CD14-positive monocyte (primary cell): ENCODE measurements at regions not wholly inside any gene's neighbourhood (a gene's known extent, or its start where the extent isn't known, plus 50 kb on each side); places are given as distances from the start of the nearest gene placed in this dataset.

ENCODE experiments used
- DNase-seq, 3 donors: peaks; one replicate each; pipeline ENCODE4 v3.0.0-alpha.2; 2011 to 2022
- H2AFZ ChIP-seq: 2 replicates; pipeline ENCODE4 v1.6.0; 2012; ENCODE audit warnings: mild to moderate bottlenecking, low read depth, low read length, inconsistent platforms; ENCODE audit not compliant: insufficient read depth, poor library complexity, severe bottlenecking
- H3K27ac ChIP-seq, 2 donors: 1 replicate in 1 of 2; 2 replicates in 1 of 2; pipeline ENCODE4 v1.5.1; 2012 to 2013; ENCODE audit warnings: low read length in 2 of 2, control low read depth in 1 of 2, inconsistent platforms in 1 of 2, low read depth in 1 of 2, mild to moderate bottlenecking in 1 of 2
- H3K27me3 ChIP-seq, 2 donors: one replicate each; pipeline versions ENCODE4 v1.6.0 to v1.6.1; 2011 to 2013; ENCODE audit warnings: low read length in 2 of 2; ENCODE audit not compliant: control insufficient read depth in 2 of 2, insufficient read depth in 2 of 2
- H3K36me3 ChIP-seq, 2 donors: replicated peaks in 1 of 2; 1 replicate in 1 of 2; 2 replicates in 1 of 2; pipeline versions ENCODE4 v1.5.1 to v1.6.1; 2012 to 2013; ENCODE audit warnings: low read length in 2 of 2, control low read depth in 1 of 2, inconsistent platforms in 1 of 2, mild to moderate bottlenecking in 1 of 2; ENCODE audit not compliant: insufficient read depth in 2 of 2, control insufficient read depth in 1 of 2
- H3K4me1 ChIP-seq, 2 donors: 1 replicate in 1 of 2; 2 replicates in 1 of 2; pipeline versions ENCODE4 v1.5.1 to v1.6.1; 2012 to 2013; ENCODE audit warnings: low read length in 2 of 2, control low read depth in 1 of 2, inconsistent platforms in 1 of 2, mild to moderate bottlenecking in 1 of 2, moderate library complexity in 1 of 2; ENCODE audit not compliant: insufficient read depth in 2 of 2, control insufficient read depth in 1 of 2
- H3K4me2 ChIP-seq: replicated peaks from 2 replicates; pipeline ENCODE3; 2012; ENCODE audit warnings: low read length, moderate library complexity, mild to moderate bottlenecking; ENCODE audit not compliant: poor library complexity, severe bottlenecking; ENCODE audit errors: extremely low read depth
- H3K4me3 ChIP-seq, 3 experiments: fragments of 200-600 bp in 1 of 3; sonication (generic) in 1 of 3; replicated peaks in 1 of 3; 1 replicate in 2 of 3; 2 replicates in 1 of 3; pipeline ENCODE4 v1.5.1; 2011 to 2013; ENCODE audit warnings: low read length in 3 of 3, mild to moderate bottlenecking in 3 of 3, control low read depth in 2 of 3, low read depth in 2 of 3, inconsistent platforms in 1 of 3, moderate library complexity in 1 of 3
- H3K79me2 ChIP-seq: 2 replicates; pipeline ENCODE4 v1.6.0; 2012; ENCODE audit warnings: mild to moderate bottlenecking, control low read depth, inconsistent platforms, low read length, moderate library complexity; ENCODE audit not compliant: insufficient read depth
- H3K9ac ChIP-seq: 2 replicates; pipeline ENCODE4 v1.6.0; 2017; ENCODE audit warnings: low read length, mild to moderate bottlenecking; ENCODE audit not compliant: insufficient read depth, poor library complexity, severe bottlenecking
- H3K9me3 ChIP-seq, 2 donors: replicated peaks in 1 of 2; 1 replicate in 1 of 2; 2 replicates in 1 of 2; pipeline versions ENCODE4 v1.5.1 to v1.6.1; 2012 to 2013; ENCODE audit warnings: low read length in 2 of 2, control low read depth in 1 of 2; ENCODE audit not compliant: control insufficient read depth in 1 of 2, insufficient read depth in 1 of 2
- H4K20me1 ChIP-seq: 2 replicates; pipeline ENCODE4 v1.6.0; 2012; ENCODE audit warnings: mild to moderate bottlenecking, low read length, control low read depth, moderate library complexity; ENCODE audit not compliant: insufficient read depth
- H3K27ac Mint-ChIP-seq, 7 donors: one replicate each; pipeline ENCODE4 v1.8.0; 2020; ENCODE audit warnings: mild to moderate bottlenecking in 7 of 7, mixed read lengths in 7 of 7, moderate library complexity in 6 of 7, inconsistent platforms in 2 of 7
- H3K27me3 Mint-ChIP-seq, 3 donors: one replicate each; pipeline ENCODE4 v1.8.0; 2021 to 2022; ENCODE audit warnings: low read depth in 3 of 3, mild to moderate bottlenecking in 3 of 3, mixed read lengths in 3 of 3, moderate library complexity in 3 of 3, inconsistent platforms in 1 of 3
- H3K36me3 Mint-ChIP-seq, 2 donors: one replicate each; pipeline ENCODE4 v1.8.0; 2020; ENCODE audit warnings: mixed read lengths in 2 of 2, inconsistent platforms in 1 of 2, mild to moderate bottlenecking in 1 of 2
- H3K4me1 Mint-ChIP-seq: one replicate; pipeline ENCODE4 v1.8.0; 2020; ENCODE audit warnings: mild to moderate bottlenecking, mixed read lengths
- H3K4me3 Mint-ChIP-seq, 2 donors: one replicate each; pipeline ENCODE4 v1.8.0; 2020; ENCODE audit warnings: mild to moderate bottlenecking in 2 of 2, mixed read lengths in 2 of 2, moderate library complexity in 1 of 2
- H3K9me3 Mint-ChIP-seq, 7 donors: one replicate each; pipeline ENCODE4 v1.8.0; 2020 to 2022; ENCODE audit warnings: mixed read lengths in 7 of 7, mild to moderate bottlenecking in 6 of 7, moderate library complexity in 6 of 7, inconsistent platforms in 2 of 7
- WGBS: methylation state at CpG from one replicate; pipeline ENCODE4 v1.1.5; 2013; ENCODE audit warnings: missing lambda C conversion rate; ENCODE audit not compliant: insufficient coverage; 5-methylcytosine and 5-hydroxymethylcytosine counted together
- intact Hi-C, 2 donors: fragments of 100-400 bp; cut with micrococcal nuclease; formaldehyde crosslinking; loops; one replicate each; pipeline versions ENCODE4 v1.15.0 to v1.15.1; 2023
- TF ChIP-seq, protein P1 (sequence below): fragments of 200-600 bp; IDR thresholded peaks from one replicate; pipeline ENCODE4 v1.8.0; 2022; ENCODE audit warnings: antibody characterized with exemption, mild to moderate bottlenecking

DNA sequence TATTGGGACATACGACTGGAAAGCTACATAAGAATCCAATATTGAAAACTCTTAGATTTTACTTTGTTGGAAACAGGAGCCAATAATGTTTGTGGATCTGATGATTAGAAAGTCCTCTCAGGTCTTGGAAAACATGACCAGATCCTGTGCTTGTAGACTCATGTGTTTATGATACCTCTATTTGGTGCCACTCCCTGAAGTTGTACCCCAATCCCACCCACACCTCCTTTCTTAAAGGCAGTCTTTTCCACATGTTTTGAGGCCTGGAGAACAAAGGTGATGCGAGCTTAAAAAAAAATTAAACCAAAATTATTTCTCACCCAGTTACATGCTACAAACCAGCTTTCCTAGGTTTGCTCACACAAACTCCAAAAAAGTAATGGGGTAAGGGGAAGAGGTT, 262.7 kb downstream of the PTTG2 start:
- Histone ChIP-seq H4K20me1 (no peaks in the 10 kb centered on the region), H2AFZ (no peak overlapping the region), H3K36me3 (no peaks in the 10 kb centered on the region), H3K4me2 (no peak overlapping the region), H3K27ac (no peak overlapping the region), H3K27me3 (no peaks in the 10 kb centered on the region), H3K79me2 (no peaks in the 10 kb centered on the region), H3K9me3 (no peaks in the 10 kb centered on the region), H3K4me1 (peaks cover 13 to 15% of the 10 kb centered on the region in 2 donors), H3K9ac (no peak overlapping the region), H3K4me3 (no peak overlapping the region)
- DNase-seq: no peak
- Mint-ChIP-seq H3K9me3 (no peaks in the 10 kb centered on the region), H3K4me1 (peaks cover 21% of the 10 kb centered on the region), H3K27me3 (peaks cover 0 to 10% (median 6%) of the 10 kb centered on the region in 3 donors), H3K27ac (no peak overlapping the region), H3K4me3 (no peak overlapping the region), H3K36me3 (no peaks in the 10 kb centered on the region)
- intact Hi-C loops: no loop called here
- no CpG with 5 or more reads among the region's 2 CpGs for WGBS
- TF ChIP-seq, protein P1, sequence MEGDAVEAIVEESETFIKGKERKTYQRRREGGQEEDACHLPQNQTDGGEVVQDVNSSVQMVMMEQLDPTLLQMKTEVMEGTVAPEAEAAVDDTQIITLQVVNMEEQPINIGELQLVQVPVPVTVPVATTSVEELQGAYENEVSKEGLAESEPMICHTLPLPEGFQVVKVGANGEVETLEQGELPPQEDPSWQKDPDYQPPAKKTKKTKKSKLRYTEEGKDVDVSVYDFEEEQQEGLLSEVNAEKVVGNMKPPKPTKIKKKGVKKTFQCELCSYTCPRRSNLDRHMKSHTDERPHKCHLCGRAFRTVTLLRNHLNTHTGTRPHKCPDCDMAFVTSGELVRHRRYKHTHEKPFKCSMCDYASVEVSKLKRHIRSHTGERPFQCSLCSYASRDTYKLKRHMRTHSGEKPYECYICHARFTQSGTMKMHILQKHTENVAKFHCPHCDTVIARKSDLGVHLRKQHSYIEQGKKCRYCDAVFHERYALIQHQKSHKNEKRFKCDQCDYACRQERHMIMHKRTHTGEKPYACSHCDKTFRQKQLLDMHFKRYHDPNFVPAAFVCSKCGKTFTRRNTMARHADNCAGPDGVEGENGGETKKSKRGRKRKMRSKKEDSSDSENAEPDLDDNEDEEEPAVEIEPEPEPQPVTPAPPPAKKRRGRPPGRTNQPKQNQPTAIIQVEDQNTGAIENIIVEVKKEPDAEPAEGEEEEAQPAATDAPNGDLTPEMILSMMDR: no peak

DNA sequence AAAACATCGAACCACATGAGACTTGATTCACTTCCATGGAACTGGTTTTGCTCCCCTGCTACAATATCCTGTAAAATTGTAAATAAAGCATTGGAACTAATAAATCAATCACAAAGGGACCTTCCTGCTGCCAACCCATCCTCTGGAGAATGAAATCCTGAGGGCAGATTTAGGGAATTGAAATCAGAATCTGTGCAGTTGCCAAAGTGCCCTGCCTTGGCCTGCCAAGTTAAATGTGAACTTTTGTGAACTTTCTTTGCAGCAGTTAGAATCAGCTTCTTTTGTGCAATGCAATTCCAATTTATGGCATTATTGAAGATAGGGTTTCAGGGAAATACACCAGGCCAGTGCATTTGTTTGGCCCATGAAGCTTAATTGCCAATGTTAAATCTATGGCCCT, 263.1 kb downstream of the PTTG2 start:
- Mint-ChIP-seq H3K36me3 (no peaks in the 10 kb centered on the region), H3K4me1 (peaks cover 21% of the 10 kb centered on the region), H3K27ac (no peak overlapping the region), H3K9me3 (no peaks in the 10 kb centered on the region), H3K27me3 (peaks cover 0 to 10% (median 7%) of the 10 kb centered on the region in 3 donors), H3K4me3 (no peak overlapping the region)
- no peaks in the 10 kb centered on the region for H3K36me3 ChIP-seq
- H3K9me3 ChIP-seq: no peaks in the 10 kb centered on the region
- H3K4me3 ChIP-seq: no peak overlapping the region
- H3K27me3 ChIP-seq: no peaks in the 10 kb centered on the region
- no CpG with 5 or more reads among the region's 1 CpG for WGBS
- TF ChIP-seq, protein P1: no peak
- intact Hi-C loops: no loop called here
- H3K9ac ChIP-seq: no peak overlapping the region
- no peaks in the 10 kb centered on the region for H4K20me1 ChIP-seq
- no peaks in the 10 kb centered on the region for H3K79me2 ChIP-seq
- no peak overlapping the region for H3K4me2 ChIP-seq
- DNase-seq: no peak
- no peak overlapping the region for H3K27ac ChIP-seq
- peaks cover 13 to 15% of the 10 kb centered on the region in 2 donors for H3K4me1 ChIP-seq
- no peak overlapping the region for H2AFZ ChIP-seq
